ENCODE measurements at regions not wholly inside any gene's neighbourhood (a gene's known extent, or its start where the extent isn't known, plus 50 kb on each side); places are given as distances from the start of the nearest gene placed in this dataset.

DNA sequence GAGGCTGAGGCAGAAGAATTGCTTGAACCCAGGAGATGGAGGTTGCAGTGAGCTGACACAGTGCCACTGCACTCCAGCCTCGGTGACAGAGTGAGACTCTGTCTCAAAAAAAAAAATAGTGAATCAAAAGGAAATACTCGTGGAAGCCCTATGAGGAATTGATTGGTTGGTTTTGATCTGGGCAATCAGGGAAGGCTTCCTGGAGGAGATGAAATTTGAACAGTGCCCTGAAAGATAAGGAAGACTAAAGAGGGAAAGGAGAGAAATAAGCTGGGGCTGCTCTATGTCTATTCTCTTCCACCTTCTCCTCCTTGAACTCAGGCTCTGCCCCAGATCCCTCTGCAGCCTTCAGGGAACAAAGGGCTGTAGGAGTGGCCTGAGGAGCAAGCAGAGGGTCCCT, 54.1 kb downstream of the IRF2BPL start:
- no peak for DNase-seq (ENCODE audit: extremely low read depth in 1 of 2, low read depth in 1 of 2)

DNA sequence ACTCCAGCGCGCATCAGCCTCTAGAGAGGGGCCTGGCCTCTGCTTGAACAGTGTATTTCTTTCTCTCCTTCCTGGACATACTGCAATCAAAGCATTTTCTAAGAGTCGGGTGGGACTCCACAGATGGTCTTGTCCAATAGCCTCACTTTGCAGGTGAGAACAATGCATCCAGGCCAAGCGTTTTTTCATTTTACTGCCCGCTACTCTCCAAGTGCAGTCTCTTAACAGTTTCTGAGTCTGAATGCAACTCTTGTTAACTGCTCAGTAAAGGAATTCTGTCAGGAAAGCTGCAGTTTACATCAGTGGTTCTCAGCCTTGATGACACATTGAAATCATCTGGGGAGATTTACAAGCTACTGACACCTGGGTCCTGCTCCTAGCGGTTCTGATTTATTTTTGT, 57.0 kb downstream of the IRF2BPL start:
- no peak for DNase-seq (ENCODE audit: extremely low read depth in 1 of 2, low read depth in 1 of 2)

DNA sequence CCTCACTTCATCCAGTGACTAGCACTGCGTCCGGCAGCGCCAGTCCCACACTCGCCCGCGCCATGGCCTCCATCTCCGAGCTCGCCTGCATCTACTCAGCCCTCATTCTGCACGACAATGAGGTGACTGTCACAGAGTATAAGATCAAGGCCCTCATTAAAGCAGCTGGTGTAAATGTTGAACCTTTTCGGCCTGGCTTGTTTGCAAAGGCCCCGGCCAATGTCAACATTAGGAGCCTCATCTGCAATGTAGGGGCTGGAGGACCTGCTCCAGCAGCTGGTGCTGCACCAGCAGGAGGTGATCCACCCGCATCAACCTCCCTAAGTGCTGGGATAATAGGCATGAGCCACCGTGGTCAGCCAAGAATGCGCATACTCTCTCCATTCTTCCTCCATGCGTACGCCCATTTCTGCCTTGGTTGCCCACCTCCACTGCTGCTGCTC, 59.9 kb downstream of the IRF2BPL start:
- no peak for DNase-seq (ENCODE audit: extremely low read depth in 1 of 2, low read depth in 1 of 2)

DNA sequence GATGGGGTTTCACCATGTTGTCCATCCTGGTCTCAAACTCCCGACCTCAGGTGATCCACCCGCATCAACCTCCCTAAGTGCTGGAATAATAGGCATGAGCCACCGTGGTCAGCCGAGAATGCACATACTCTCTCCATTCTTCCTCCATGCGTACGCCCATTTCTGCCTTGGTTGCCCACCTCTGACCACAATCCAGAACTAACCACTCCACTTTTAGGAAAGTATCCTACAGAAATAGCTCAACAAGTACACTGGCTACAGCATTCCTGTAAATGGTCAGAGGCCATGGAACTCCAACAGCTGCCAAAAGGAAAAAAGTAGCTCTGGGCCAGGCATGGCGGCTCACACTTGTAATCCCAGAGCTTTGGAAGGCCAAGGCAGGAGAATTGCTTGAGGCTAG, 60.7 kb downstream of the IRF2BPL start:
- no peak for DNase-seq (ENCODE audit: extremely low read depth in 1 of 2, low read depth in 1 of 2)

DNA sequence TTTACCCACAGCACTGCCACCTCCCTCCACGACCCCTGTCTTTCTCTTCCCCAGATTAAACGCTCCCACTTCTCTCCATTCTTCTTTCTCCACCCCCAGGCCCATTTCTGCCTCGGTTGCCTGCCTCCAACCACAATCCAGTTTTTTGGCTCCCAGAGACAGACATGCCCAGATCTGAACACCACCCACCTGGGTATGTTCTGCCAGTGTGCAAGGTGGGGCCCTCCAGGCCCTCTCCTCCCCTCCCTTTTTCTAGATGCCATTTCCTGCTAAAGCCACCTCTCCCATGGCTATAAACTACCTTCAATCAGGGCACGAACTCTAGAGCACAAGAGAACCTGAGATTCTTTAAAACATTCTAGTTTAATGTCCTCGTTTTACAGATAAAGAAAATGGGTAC, 63.3 kb downstream of the IRF2BPL start:
- no peak for DNase-seq (ENCODE audit: extremely low read depth in 1 of 2, low read depth in 1 of 2)

DNA sequence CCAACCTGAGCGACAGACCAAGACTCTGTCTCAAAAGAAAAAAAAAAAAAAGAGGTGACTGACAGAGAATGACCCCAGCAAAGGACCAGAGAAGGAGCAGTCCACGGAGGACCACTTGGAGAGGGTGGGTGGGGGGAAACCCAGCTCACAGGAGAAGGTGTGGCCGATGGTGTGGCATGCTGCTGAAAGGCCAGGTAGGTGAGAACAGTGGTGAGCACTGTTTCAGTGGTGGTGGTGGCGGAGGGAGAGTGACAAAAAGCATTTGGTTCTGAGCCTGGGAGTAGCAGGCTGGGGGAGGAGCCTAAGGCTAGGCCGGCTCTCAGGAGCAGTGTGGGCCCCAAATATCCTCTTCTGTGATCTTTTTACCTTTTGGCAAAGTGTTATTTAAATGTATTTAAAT, 63.8 kb downstream of the IRF2BPL start:
- DNase-seq (ENCODE audit: extremely low read depth in 1 of 2, low read depth in 1 of 2) = peak; percentile 34 to 65

DNA sequence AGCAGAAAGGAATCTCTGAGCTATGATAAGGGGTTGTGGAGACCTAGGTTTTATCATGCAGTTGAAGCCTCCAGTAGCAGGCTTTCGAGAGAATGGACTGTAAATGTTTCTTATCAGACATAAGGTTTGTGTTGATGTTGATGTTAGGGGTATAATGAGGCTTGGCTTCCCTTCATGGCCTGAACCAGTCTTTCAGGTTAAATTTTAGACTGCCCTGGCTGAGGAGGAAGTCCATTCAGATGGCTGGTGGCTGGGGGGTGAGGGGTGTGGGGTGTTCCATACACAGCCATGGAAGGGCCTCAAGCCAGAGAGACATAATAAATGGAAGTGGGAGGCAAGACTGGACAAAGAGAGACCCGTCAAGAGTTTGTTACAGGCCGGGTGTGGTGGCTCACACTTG, 65.1 kb downstream of the IRF2BPL start:
- DNase-seq (ENCODE audit: extremely low read depth in 1 of 2, low read depth in 1 of 2) = no peak

DNA sequence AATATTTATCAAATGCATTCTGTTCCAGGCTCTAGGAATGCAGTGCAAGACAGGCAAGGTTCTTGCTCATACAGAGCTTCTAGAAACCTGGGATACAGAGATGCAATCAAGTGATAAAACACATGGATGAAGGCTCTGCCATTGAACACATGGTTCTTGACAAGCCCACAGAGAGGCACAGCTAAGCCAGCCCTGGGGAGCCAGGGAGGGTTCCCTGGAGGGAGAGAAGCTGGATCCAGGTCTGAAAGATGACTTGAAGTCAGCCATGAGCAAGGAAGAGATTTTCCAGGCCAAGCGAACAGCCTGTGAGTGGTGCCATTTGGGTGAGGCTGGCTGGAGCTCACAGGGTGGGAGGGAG, 66.2 kb downstream of the IRF2BPL start:
- DNase-seq (ENCODE audit: extremely low read depth in 1 of 2, low read depth in 1 of 2) = no peak

DNA sequence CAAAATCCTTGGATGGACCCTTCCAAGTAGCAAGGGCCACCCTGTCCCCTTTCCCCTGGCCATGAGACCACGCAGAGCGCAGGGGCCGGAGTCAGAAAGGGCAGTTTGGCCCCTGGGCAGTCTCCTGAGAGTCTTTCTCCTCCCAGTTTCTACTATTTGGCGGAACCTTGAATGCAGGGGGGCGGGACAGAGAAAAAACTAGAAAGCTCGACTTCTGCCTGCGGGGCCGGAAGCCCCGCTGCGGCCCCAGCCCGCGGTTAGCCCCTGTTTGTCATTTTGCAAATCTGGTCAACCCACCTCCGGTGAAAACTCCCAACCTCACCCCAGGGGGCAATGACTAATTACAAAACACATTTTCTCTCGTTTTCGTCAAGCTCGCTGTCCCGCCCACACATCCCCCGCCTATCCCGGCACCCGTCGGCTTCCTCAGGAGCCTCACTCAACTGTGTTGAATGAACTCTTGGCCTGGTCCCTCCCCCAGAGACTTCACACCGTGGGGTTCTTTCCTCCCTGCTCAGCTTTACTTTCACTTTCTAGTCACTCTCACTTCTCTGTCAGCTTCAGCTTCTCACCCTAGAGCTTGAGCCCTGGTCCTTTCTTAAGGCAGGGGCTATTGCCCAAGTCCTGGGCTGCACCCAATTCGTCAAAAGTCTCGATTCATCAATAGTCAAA, 66.7 kb downstream of the IRF2BPL start:
- DNase-seq (ENCODE audit: extremely low read depth in 1 of 2, low read depth in 1 of 2) = peak; percentile 93 to 99

DNA sequence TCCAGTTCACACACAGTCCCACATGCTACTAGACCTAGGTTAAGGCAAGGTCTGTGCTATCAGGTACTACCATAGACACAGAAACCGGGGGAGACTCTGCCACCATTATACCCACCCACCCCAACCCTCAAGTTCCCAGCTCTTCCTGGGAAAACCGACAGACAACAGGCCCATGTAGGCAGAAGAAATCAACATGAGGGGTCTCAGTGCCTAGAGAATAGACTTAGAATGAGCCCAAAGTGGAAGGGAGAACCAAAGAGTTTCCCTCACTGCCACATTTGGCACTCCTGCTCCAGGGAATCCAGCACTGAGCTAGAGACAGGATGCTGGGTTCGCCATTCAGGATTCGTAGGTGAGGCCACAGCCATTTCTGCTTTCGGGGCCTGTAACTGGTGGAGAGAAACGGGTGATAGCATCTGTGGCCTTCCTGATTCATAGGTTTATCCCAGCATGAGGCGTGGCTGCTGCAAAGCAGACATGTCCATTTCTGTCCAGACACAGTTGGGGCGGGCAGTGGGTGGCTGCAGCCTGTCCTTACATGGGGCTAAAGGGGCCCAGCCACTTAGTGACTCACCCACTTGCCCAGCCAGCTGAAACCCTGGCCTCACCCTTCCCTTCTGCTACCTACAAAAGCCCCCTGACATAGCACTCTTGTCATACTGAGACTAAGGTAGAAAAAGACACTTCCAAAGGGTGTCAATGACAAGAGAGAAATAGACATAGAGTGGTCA, 69.4 kb downstream of the IRF2BPL start:
- peak in 1 of 2 donors; percentile 43 for DNase-seq (ENCODE audit: extremely low read depth in 1 of 2, low read depth in 1 of 2)

DNA sequence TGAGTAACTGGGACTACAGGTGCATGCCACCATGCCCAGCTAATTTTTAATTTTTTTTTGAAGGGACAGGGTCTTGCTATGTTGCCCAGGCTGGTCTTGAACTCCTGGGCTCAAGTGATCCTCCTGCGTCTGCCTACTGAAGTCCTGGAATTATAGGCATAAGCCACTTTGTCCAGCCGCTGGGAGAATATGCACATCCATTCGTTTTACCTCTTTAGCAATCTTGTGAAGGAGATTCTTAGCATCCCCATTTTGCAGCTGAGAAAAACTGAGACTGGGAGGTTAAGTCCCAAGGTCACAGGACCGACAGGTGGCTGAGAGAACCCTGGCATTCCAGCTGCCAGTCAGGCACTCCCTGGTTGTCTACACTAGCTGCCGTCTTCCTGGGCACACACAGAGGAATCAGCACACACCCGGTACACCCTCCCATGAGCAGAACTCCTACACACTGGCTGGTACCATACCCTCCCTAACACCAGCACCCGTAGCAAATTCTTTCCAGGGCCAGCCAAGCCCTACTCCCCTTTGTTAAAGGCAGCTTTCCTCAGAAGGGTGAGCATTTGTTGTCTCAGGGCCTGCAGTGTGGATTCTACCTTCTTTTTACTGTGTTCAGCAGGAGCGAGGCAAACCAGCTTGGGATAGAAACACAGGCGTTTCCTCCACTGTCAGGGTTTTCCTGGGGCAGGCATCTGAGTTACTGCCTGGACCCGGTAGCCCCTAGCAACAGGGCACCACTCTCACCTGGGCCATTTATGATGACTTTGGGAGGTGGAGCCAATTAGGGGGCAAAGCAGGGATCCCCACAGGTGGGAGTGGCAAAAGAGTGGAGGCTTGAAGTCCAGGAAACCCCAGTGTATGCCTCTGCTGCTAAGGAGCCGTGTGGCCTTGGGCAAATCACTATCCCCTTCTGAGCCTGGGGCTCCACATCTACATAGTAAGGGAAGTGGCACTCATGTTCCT, 70.2 kb downstream of the IRF2BPL start:
- no peak for DNase-seq (ENCODE audit: extremely low read depth in 1 of 2, low read depth in 1 of 2)

DNA sequence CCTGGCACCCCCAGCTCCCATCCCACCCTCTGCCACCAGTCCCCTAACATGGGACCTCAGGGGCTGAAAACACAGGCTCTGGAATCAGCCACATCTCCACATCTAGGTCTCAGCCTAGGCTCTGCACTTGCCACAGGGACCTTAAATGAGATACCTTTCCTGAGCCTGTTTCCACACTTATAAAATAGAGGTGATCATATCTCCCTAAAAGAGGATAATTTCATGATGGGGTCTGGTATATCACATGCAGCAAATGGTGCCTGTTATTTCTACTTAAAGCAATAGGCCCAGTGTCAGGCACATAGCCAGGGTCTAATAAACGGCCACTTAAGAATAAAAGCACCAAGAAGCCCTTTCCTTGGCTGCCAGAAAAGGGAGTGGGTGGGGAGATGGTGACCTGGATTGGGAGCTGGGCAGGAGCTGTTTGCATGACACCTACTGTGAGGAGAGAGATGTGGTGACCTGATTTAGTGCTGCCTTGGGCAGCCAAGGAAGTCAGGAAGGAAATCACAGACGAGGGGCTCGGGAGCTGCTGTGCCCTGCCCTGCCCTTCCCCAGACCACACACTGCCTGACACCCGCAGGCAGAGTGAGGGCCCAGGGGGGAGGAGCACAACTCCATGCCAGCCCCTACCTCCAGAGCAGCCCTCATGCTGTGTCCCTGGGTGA, 71.2 kb downstream of the IRF2BPL start:
- DNase-seq (ENCODE audit: extremely low read depth in 1 of 2, low read depth in 1 of 2) = no peak

DNA sequence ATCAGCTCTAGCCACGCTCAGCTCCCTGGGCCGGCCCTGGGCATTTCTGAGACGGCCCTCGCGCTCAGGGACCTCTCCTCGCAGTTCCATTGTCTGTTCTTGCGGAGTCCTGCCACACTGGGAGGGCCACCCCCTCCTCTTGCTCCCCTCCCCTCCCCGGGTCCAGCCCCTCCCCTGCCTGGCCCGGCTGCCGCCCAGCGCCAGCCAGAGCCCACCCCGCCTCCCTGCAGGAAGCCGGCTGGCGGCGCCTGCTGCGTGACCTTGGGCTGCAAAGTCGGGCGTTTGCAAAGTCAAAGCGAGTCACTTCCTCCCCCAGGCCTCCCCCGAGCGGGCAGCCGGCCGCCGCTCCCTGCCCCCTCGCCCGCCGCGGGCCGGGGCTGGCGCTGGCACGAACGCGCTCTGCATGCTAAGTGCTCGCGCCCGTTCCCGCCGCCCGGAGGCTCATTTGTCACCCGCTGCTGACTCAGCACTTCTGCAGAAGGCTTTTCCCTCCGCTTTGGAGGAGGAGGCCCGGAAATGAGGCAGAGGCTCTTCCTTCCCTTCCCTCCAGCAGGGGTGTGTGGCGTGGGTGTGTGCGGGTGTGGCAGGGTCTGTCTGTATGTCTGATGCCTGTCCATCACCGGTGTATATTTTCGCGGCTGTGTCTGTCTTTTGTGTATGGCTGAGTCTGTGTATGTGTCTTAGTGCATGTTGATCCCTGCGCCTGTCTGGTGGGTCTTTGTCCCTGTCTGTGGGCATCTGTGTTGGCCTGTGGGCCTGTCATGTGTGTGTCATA, 72.0 kb downstream of the IRF2BPL start:
- DNase-seq (ENCODE audit: extremely low read depth in 1 of 2, low read depth in 1 of 2) = peak; percentile 77 to 92

DNA sequence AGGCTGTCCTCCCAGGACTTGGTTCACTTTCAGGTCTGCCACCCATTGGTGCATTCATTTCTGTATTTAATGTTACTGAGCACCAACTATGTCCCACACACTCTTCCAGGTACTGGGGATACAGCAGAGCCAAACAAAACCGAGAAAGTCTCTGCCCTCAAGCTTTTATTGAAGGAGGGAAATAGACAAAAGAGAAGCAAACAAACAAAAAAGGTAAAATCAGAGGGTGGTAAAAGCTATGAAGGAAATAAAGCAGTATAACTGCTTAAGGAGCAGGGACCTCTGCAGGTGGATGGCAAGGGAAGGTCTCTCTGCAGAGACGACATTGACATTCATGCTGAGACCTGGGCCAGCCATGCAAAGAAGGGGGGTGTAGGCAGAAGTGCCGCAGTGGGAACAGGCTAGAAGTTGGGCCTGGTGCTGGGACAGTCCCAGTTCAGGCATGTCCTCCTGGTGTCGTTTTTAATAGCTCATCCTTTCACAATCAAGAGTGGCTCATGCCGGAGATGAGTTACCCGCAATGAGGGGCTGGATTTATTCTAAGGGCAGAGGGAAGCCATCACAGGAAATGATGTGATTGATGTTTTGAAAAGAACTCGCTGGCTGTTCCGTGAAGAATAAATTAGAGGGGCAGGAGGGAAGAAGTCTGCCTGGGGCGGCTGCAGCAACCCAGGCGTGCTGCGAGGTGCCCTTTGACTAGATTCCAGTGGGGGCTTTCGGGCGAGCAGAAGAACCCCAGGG, 72.8 kb downstream of the IRF2BPL start:
- DNase-seq (ENCODE audit: extremely low read depth in 1 of 2, low read depth in 1 of 2) = peak in 1 of 2 donors; percentile 62

DNA sequence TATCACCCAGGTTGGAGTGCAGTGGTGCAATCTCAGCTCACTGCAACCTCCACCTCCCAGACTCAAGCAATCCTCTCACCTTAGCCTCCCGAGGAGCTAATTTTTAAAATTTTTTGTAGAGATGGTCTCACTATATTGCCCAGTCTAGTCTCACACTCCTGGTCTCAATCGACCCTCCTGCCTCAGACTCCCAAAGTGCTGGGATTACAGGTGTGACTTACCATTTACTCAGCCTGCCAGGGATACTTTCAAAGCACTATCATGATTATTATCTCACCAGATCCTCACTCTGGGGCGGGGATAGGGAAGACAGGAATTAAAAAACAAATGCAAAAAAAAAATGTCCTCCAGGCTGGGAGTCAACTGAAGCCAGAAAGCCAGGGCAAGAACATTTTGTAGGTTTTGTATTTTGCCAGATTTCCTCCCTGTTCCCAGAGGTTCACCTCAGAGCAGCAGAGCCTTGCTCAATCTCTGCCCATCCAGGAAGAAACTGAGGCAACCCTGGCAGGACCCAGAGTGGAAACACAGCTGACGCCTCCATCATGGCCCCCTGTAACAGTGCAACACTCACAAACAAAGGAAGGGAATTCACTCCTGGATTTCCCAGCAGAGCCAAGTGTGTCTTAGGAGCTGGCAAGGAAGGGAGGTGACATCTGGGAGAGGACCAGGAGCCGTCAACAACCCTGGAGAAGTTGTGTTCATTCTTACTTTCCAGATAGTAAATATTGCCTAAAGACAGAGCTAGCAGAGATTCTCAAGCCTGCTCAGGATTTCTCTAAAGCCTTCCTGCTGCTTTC, 73.9 kb downstream of the IRF2BPL start:
- no peak for DNase-seq (ENCODE audit: extremely low read depth in 1 of 2, low read depth in 1 of 2)

DNA sequence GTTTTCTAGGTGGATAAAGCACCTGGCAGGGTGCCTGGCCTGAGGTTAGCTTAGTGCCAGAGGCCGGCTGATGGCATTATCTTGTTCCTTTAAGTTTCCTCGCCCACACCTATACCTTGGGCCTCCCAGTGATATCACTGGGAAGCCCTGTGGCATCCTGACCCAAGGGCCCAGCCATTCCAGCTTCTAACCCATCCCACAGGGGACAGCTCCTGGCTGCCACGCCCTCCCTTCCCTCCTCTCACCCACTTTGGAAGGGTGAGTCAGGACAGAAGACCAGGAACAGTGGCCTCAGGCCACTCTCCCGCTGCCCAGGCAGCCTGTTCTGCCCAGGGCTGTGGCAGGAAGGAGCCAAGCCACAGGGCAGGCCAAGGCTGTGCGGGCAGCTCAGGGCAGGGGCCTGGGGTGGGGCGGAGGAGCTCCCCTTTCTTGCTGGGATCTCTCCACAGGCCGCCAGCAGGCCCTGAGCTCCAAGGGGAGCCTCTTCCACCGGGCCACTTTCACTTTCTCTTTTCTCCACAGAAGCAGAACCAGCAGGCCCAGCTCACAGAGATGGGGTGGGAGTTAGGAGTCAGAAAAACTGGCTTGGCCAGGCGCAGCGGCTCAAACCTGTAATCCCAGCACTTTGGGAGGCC, 75.1 kb downstream of the IRF2BPL start:
- no peak for DNase-seq (ENCODE audit: extremely low read depth in 1 of 2, low read depth in 1 of 2)

DNA sequence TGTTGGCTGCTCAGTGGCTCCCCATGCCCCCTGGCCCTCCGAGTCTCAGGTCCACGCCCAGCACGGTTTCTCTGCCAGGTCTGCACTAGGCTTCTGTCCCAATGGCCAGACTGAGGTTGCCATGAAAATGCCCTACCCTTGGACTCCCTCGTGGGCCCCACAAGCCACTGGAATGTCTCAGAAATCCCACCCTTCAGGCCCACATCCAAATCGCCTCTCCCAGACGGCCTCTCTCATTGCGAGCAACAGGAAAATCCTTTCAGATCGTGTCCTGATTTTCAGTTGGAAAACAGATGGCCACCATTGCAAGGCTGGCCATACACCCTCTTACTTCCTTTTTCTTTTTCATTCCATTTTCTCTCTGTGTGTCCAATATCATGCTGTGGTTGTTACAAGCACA, 77.3 kb downstream of the IRF2BPL start:
- no peak for DNase-seq (ENCODE audit: extremely low read depth in 1 of 2, low read depth in 1 of 2)

Measured in stimulated activated CD8-positive, alpha-beta memory T cell treated with anti-CD3 and anti-CD28 coated beads, Interleukin-7, amount 100 ng/mL, for 48 hours (primary cell).